Karpas-422 (cell line): ENCODE measurements at regions not wholly inside any gene's neighbourhood (a gene's known extent, or its start where the extent isn't known, plus 50 kb on each side); places are given as distances from the start of the nearest gene placed in this dataset.
"Not testable (repeated sequence)": the region's sequence is repeated elsewhere in the genome, so short reads cannot be mapped to it uniquely, and the experiment has no call there.

Source experiments
- DNase-seq: peaks from one replicate; pipeline ENCODE4 v3.0.0-alpha.2; 2015
- H2AFZ ChIP-seq: fragments of 200-600 bp; sonication (generic); 2 replicates; pipeline ENCODE4 v1.6.1; 2014; ENCODE audit warnings: antibody characterized with exemption, low read length, mixed read lengths
- H3K27ac ChIP-seq: fragments of 200-600 bp; sonication (generic); 2 replicates; pipeline ENCODE4 v1.5.1; 2014; ENCODE audit warnings: mild to moderate bottlenecking, low read length, moderate library complexity
- H3K27me3 ChIP-seq: fragments of 200-600 bp; sonication (generic); 2 replicates; pipeline ENCODE4 v1.6.1; 2014; ENCODE audit warnings: low read length, mixed read lengths
- H3K36me3 ChIP-seq: fragments of 200-600 bp; sonication (generic); 2 replicates; pipeline ENCODE4 v1.6.1; 2014; ENCODE audit warnings: low read length, mixed read lengths; ENCODE audit not compliant: insufficient read depth
- H3K4me1 ChIP-seq: fragments of 200-600 bp; sonication (generic); 2 replicates; pipeline ENCODE4 v1.6.1; 2014; ENCODE audit warnings: mild to moderate bottlenecking, low read length, mixed read lengths
- H3K4me2 ChIP-seq: fragments of 200-600 bp; sonication (generic); 2 replicates; pipeline ENCODE4 v1.6.1; 2014; ENCODE audit warnings: low read length, low read depth, mild to moderate bottlenecking; ENCODE audit not compliant: poor library complexity, severe bottlenecking
- H3K4me3 ChIP-seq: fragments of 200-600 bp; sonication (generic); 2 replicates; pipeline ENCODE4 v1.5.1; 2014; ENCODE audit warnings: mild to moderate bottlenecking, antibody characterized with exemption, low read length, mixed read lengths
- H3K79me2 ChIP-seq: fragments of 200-600 bp; sonication (generic); 2 replicates; pipeline ENCODE4 v1.6.1; 2014; ENCODE audit warnings: mild to moderate bottlenecking, low read length, mixed read lengths
- H3K9ac ChIP-seq: fragments of 200-600 bp; sonication (generic); 2 replicates; pipeline ENCODE4 v1.6.0; 2014; ENCODE audit warnings: low read length
- H3K9me2 ChIP-seq: fragments of 200-600 bp; sonication (generic), shearing (Covaris generic); replicated peaks from 2 replicates; pipeline ENCODE4 v1.6.0; 2014; ENCODE audit warnings: mild to moderate bottlenecking, low read length, moderate library complexity; ENCODE audit not compliant: insufficient read depth
- H3K9me3 ChIP-seq: fragments of 300-700, 200-600 bp; sonication (generic); 2 replicates; pipeline ENCODE4 v1.6.1; 2014; ENCODE audit warnings: low read length, mixed read lengths
- H4K20me1 ChIP-seq: fragments of 200-600 bp; sonication (generic); 2 replicates; pipeline ENCODE4 v1.6.1; 2014; ENCODE audit warnings: mild to moderate bottlenecking, antibody characterized with exemption, low read length, low read depth; ENCODE audit not compliant: insufficient read depth

GRCh38 chrX:134311994-134312393 is 61.1 kb upstream of the PHF6 start:
- not testable (repeated sequence) for H3K4me3 ChIP-seq, H3K27ac ChIP-seq, H3K9me2 ChIP-seq, H3K4me2 ChIP-seq, DNase-seq, H3K9ac ChIP-seq, H4K20me1 ChIP-seq, H3K27me3 ChIP-seq, H3K4me1 ChIP-seq, H3K36me3 ChIP-seq, H3K79me2 ChIP-seq
- Histone ChIP-seq H2AFZ (peak overlapping the region; percentile 87; the same call in 1 of the 2 replicates), H3K9me3 (peaks cover 14% of the 10 kb centered on the region)

- Histone ChIP-seq H3K27ac (no peak overlapping the region), H3K27me3 (no peaks in the 10 kb centered on the region), H3K4me2 (no peak overlapping the region), H3K9me3 (peaks cover 14% of the 10 kb centered on the region), H4K20me1 (no peaks in the 10 kb centered on the region), H3K4me1 (no peaks in the 10 kb centered on the region), H3K4me3 (no peak overlapping the region), H3K36me3 (no peaks in the 10 kb centered on the region), H3K9me2 (no peaks in the 10 kb centered on the region), H3K9ac (no peak overlapping the region), H3K79me2 (no peaks in the 10 kb centered on the region), H2AFZ (no peak overlapping the region)
- DNase-seq = no peak
Observed at GRCh38 chrX:134313418-134313817, 59.7 kb upstream of the PHF6 start.

GRCh38 chrX:134315866-134316265 is 57.2 kb upstream of the PHF6 start:
- no peaks in the 10 kb centered on the region for H3K9me2 ChIP-seq
- H3K79me2 ChIP-seq = no peaks in the 10 kb centered on the region
- no peaks in the 10 kb centered on the region for H3K27me3 ChIP-seq
- H3K9ac ChIP-seq = no peak overlapping the region
- H4K20me1 ChIP-seq = no peaks in the 10 kb centered on the region
- no peak overlapping the region for H2AFZ ChIP-seq
- no peak overlapping the region for H3K4me3 ChIP-seq
- no peaks in the 10 kb centered on the region for H3K4me1 ChIP-seq
- H3K27ac ChIP-seq = no peak overlapping the region
- H3K4me2 ChIP-seq = no peak overlapping the region
- no peak for DNase-seq
- H3K36me3 ChIP-seq = no peaks in the 10 kb centered on the region
- H3K9me3 ChIP-seq = peaks cover 14% of the 10 kb centered on the region
